Choroid plexus epithelial cell (primary cell): ENCODE measurements at regions not wholly inside any gene's neighbourhood (a gene's known extent, or its start where the extent isn't known, plus 50 kb on each side); places are given as distances from the start of the nearest gene placed in this dataset.

Experiments used
- DNase-seq: peaks from one replicate; pipeline ENCODE4 v3.0.0-alpha.2; 2010; ENCODE audit warnings: low read depth
- H3K4me3 ChIP-seq: 2 replicates; pipeline ENCODE4 v1.5.1; 2011; ENCODE audit warnings: low read depth, mild to moderate bottlenecking, control low read depth, low read length, moderate library complexity
- TF ChIP-seq, protein P1 (sequence below): conservative IDR thresholded peaks from 2 replicates; pipeline ENCODE4 v1.5.1; 2011; ENCODE audit warnings: low read depth, mild to moderate bottlenecking, control low read depth, inconsistent platforms, low read length, moderate library complexity

GRCh38 chr2:37469126-37469525, 124.7 kb downstream of the QPCT start:
- no peak for DNase-seq
- TF ChIP-seq, protein P1, sequence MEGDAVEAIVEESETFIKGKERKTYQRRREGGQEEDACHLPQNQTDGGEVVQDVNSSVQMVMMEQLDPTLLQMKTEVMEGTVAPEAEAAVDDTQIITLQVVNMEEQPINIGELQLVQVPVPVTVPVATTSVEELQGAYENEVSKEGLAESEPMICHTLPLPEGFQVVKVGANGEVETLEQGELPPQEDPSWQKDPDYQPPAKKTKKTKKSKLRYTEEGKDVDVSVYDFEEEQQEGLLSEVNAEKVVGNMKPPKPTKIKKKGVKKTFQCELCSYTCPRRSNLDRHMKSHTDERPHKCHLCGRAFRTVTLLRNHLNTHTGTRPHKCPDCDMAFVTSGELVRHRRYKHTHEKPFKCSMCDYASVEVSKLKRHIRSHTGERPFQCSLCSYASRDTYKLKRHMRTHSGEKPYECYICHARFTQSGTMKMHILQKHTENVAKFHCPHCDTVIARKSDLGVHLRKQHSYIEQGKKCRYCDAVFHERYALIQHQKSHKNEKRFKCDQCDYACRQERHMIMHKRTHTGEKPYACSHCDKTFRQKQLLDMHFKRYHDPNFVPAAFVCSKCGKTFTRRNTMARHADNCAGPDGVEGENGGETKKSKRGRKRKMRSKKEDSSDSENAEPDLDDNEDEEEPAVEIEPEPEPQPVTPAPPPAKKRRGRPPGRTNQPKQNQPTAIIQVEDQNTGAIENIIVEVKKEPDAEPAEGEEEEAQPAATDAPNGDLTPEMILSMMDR = no peak

GRCh38 chr2:37471104-37471503, 126.7 kb downstream of the QPCT start:
- DNase-seq = no peak
- no peak overlapping the region for H3K4me3 ChIP-seq
- TF ChIP-seq, protein P1 = no peak

More at GRCh38 chr2:37469126-37469525, 124.7 kb downstream of the QPCT start:
- no peak overlapping the region for H3K4me3 ChIP-seq

DNA sequence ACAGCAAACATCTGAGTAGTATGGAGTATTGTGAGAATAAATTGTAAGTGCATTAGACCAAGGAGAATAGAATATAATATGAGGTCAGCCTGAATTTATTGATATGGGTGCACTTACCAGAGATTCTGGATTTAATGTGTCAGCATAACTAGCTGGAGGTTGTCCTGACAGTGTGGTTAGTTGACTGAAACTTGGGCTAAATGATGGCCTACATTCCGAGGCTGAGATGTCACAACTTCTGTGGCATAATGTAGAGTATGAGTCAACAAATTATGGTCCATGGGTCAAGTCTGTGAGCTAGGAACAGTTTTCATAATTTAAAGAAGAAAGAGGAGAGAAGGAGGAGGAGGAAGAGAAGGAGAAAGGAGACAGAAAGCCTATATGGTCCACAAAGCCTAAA, 127.6 kb downstream of the QPCT start:
- no peak overlapping the region for H3K4me3 ChIP-seq
- TF ChIP-seq, protein P1 = no peak
- DNase-seq = peak; percentile 82

DNA sequence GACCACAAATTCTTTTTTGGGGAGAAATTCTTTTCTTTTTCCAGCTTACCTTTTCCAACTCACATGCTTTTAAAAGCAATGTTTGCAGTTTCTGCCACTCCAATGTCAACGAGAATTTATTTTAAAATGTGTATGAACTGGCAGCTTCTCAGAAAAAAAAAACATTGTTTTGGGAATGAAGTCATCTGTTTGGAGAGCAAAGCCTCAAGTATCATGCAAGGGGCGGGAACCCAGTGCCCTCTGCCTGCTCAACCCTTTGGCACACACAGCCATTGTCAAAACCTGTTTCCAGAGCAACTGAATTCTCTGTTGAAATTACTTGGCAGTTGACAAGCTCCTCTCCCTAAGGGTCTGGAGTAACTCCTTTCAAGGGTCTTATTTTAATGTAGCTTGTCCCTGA, 128.5 kb downstream of the QPCT start:
- DNase-seq = peak; percentile 65
- TF ChIP-seq, protein P1 = no peak
- H3K4me3 ChIP-seq = no peak overlapping the region

DNA sequence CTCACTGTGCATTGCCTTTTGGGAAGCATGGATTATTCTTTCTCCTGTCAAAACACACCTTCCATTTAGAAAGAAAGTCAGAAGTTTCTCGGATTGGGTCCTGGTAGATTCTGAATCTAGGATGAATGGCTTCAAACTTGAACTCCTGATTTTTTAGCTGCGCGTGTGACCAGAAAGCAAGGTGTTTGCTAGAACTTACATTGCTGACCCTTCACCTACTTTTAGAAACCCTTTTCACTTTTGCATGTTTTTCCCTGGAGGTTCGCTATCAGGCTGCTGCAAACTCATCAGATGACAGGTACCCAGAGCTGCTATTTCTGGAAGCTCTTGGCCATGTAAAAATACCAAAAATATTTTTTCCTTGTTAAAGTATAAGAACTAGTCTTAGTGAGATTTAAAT, 132.0 kb downstream of the QPCT start:
- no peak overlapping the region for H3K4me3 ChIP-seq
- TF ChIP-seq, protein P1 = no peak

GRCh38 chr2:37477921-37478320, 133.5 kb downstream of the QPCT start:
- TF ChIP-seq, protein P1 = no peak
- H3K4me3 ChIP-seq = no peak overlapping the region
- no peak for DNase-seq

More for the DNA sequence above, 132.0 kb downstream of the QPCT start:
- DNase-seq = no peak

DNA sequence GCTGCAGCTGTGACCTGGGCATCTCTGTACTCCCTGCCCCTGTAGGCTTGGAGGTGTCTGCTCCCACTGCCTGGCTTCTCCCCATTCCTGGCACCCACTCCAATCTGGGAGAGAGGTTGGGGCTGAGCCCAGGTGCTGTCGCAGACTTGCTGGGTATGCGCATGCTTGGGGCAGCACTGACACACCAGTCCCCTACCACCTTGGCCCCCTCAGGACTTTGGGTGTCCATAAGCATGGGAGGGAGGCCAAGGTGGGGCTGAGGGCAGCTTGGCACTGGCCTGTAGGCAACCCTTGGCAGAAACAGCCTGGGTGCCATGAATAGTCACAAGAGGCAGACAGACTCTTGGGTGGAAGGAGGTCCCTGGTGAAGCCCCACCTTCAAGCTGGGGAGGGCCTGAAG, 136.8 kb downstream of the QPCT start:
- H3K4me3 ChIP-seq = no peak overlapping the region
- no peak for DNase-seq
- TF ChIP-seq, protein P1 = no peak
